ENCODE measurements at regions not wholly inside any gene's neighbourhood (a gene's known extent, or its start where the extent isn't known, plus 50 kb on each side); places are given as distances from the start of the nearest gene placed in this dataset.

- TF ChIP-seq CTCF (IDR thresholded peaks at IDR 0.05; ENCODE audit: low read depth, low read length, poor library complexity, severe bottlenecking) = no peak
- no peak for TF ChIP-seq EZH2phosphoT487 (IDR thresholded peaks at IDR 0.05; ENCODE audit: borderline replicate concordance, low read length)
Measured at GRCh38 chr3:177306252-177306651, 109.0 kb upstream of the TBL1XR1 start.
